Activated naive CD4-positive, alpha-beta T cell treated with anti-CD3 and anti-CD28 coated beads for 36 hours (primary cell): ENCODE measurements at regions not wholly inside any gene's neighbourhood (a gene's known extent, or its start where the extent isn't known, plus 50 kb on each side); places are given as distances from the start of the nearest gene placed in this dataset.
A peak's percentile ranks its signal among the peaks of the same experiment; 100 is the strongest.
"Not testable (repeated sequence)": the region's sequence is repeated elsewhere in the genome, so short reads cannot be mapped to it uniquely, and the experiment has no call there.

ENCODE experiments used
- CTCF ChIA-PET: fragments of 350-600 bp; sonication (Branson Sonifier 250); formaldehyde crosslinking; loops from one replicate; lab custom pipeline; 2021; ENCODE audit warnings: antibody characterized with exemption; lab: Charles Lee
- DNase-seq: peaks from one replicate; pipeline ENCODE4 v3.0.0-alpha.2; 2020
- H3K27ac Mint-ChIP-seq: one replicate; pipeline ENCODE4 v1.8.0; 2021; ENCODE audit warnings: mild to moderate bottlenecking, mixed read lengths
- H3K27me3 Mint-ChIP-seq: one replicate; pipeline ENCODE4 v1.8.0; 2021; ENCODE audit warnings: low read depth, mixed read lengths
- H3K36me3 Mint-ChIP-seq: one replicate; pipeline ENCODE4 v1.8.0; 2021; ENCODE audit warnings: low read depth, mixed read lengths
- H3K4me1 Mint-ChIP-seq: one replicate; pipeline ENCODE4 v1.8.0; 2021; ENCODE audit warnings: low read depth, mixed read lengths
- H3K4me3 Mint-ChIP-seq: one replicate; pipeline ENCODE4 v1.8.0; 2021; ENCODE audit warnings: mild to moderate bottlenecking, moderate library complexity, mixed read lengths
- H3K9me3 Mint-ChIP-seq: one replicate; pipeline ENCODE4 v1.8.0; 2021; ENCODE audit warnings: mixed read lengths
- intact Hi-C: fragments of 100-400 bp; cut with micrococcal nuclease; formaldehyde crosslinking; loops from one replicate; pipeline ENCODE4 v1.15.1; 2023

DNA sequence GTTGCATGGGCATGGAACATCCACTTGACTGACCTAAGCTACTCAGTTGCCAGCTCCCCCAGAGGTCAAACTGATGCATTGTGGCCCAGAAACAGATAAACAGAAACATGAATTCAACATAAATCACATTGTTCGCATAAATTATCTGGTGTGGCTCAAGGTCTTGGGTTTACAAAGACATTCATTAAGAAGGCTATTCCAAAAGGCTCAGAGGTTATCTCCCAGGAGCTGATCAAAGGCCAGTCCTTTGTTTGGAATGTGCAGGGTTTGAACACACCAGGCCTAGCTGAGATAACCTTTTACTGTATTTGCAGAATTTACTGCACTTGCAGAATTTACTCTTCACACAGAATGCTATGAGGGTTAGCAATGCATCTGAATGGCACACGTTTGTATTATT lies 96.4 kb upstream of the DCD start:
- CTCF ChIA-PET = interaction anchor here (1.0 to 1.8 kb wide), 6 partner anchors 20 to 328 kb away, joined by 3 to 6 read pairs (median 4); no protein-coding TSS in a partner anchor
- Mint-ChIP-seq H3K4me1 (peaks cover 58% of the 10 kb centered on the region), H3K27me3 (no peaks in the 10 kb centered on the region), H3K36me3 (peaks cover 3% of the 10 kb centered on the region), H3K9me3 (peaks cover 6% of the 10 kb centered on the region), H3K27ac (no peak overlapping the region), H3K4me3 (no peak overlapping the region)
- DNase-seq = no peak
- intact Hi-C loops = no loop called here

DNA sequence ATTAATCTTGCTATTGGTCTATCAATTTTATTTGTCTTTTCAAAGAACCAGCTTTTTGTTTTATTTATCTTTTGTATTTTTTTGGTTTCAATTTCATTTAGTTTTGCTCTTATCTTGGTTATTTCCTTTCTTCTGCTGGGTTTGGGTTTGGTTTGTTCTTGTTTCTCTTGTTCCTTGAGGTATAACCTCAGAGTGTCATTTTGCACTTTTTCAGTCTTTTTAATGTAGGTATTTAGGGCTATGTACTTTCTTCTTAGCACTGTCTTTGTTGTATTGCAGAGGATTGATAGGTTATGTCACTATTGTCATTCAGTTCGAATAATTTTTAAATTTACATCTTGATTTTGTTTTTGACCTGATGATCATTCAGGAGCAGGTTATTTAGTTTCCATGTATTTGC lies 92.7 kb upstream of the DCD start:
- CTCF ChIA-PET = interaction anchor here (0.6 to 1.2 kb wide), 2 partner anchors 9 to 122 kb away, joined by 4 to 5 read pairs; no protein-coding TSS in a partner anchor
- Mint-ChIP-seq H3K27ac (peak overlapping the region; percentile 6), H3K4me1 (peaks cover 72% of the 10 kb centered on the region), H3K9me3 (peaks cover 15% of the 10 kb centered on the region), H3K27me3 (no peaks in the 10 kb centered on the region), H3K36me3 (peaks cover 6% of the 10 kb centered on the region), H3K4me3 (no peak overlapping the region)
- DNase-seq = no peak
- intact Hi-C loops = no loop called here

DNA sequence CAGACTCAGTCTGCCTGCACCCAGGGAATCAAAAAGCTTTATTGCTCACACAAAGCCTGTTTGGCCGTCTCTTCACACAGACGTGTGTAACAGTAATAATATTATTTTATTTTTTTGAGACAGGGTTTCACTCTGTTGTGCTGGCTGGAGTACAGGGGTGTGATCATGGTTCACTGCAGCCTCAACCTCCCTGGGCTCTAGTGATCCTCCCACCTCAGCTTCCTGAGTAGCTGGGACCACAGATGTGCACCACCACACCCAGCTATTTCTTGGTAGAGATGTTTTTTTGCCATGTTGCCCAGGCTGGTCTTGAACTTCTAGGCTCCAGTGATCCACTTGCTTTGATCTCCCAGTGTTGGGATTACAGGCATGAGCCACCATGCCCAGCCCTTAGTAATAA lies 88.4 kb upstream of the DCD start:
- intact Hi-C loops = no loop called here
- Mint-ChIP-seq H3K27me3 (no peaks in the 10 kb centered on the region), H3K36me3 (peaks cover 3% of the 10 kb centered on the region), H3K9me3 (peaks cover 13% of the 10 kb centered on the region), H3K4me1 (peaks cover 55% of the 10 kb centered on the region), H3K4me3 (no peak overlapping the region), H3K27ac (no peak overlapping the region)
- no peak for DNase-seq
- CTCF ChIA-PET = interaction anchor here (1.0 to 1.2 kb wide), 5 partner anchors 12 to 336 kb away, joined by 3 to 8 read pairs (median 4); no protein-coding TSS in a partner anchor

DNA sequence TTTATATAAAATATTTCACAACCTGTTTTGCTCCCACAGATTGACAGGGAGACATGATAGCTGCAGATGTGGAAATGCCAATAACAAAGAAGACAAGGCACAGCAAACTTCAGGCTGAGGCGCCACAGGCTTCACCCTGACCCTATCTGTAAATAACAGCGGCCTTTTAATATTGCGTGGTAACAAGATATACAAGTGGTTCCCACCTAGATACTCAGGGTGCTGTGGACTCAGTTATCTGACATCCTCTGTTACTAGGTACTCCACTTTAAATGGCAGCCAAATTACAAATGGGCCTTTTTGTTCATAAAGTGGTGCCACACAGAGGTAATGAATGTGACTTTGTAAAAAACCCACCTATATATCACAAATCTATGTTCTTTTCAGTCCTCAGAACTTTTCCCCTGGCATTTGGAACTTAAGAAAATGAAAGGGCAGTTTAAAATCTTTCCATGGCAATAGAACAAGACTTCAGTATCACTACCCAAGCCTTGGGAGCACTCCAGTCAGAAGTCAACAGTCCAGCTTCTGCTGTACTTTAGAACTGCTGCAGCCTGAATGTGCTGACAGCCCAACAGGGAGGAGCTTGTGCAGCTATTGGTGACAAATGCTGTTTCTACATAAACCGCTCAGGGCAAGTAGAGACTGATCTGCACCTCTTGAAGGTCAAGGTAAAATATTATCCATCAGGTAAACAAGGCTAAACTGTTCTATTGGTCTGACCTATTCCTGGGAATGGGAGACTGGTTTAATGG lies 86.2 kb upstream of the DCD start:
- no peak for DNase-seq
- CTCF ChIA-PET = interaction anchor here (1.2 to 1.7 kb wide), 3 partner anchors 10 to 338 kb away, joined by 4 to 5 read pairs (median 5); no protein-coding TSS in a partner anchor
- Mint-ChIP-seq H3K9me3 (peaks cover 9% of the 10 kb centered on the region), H3K27me3 (no peaks in the 10 kb centered on the region), H3K36me3 (peaks cover 3% of the 10 kb centered on the region), H3K4me3 (no peak overlapping the region), H3K4me1 (peaks cover 40% of the 10 kb centered on the region), H3K27ac (no peak overlapping the region)
- intact Hi-C loops = no loop called here

DNA sequence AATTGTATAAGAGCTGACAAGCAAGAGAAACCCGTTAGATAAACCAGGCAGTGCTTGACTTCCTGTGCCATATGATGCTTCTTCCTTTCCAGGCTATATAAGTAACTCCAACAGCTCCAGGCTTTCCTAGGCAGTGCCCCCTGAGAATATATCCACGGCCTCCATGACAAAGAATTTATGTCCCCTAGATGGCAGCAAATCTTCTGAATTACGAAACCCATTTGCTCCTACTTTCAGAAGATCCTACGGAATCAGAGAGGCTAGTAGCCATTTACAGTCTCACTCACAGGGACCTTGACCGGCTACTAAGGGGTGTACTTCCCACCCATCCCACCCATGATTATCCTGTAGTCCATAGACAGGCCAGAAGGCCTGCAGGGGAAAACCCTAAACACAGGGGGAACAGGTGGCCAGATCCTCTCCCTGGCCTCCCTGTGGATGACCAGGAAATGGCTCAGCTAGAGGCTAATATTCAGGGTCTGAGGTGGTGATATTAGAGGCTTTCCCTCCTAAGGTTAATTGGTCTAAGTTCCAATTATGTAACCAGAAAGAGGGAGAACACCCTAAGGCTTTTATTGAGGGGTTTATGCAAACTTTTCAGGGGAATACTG lies 77.2 kb upstream of the DCD start:
- Mint-ChIP-seq H3K4me1 (peaks cover 29% of the 10 kb centered on the region), H3K9me3 (no peaks in the 10 kb centered on the region), H3K27ac (no peak overlapping the region), H3K4me3 (no peak overlapping the region), H3K36me3 (no peaks in the 10 kb centered on the region), H3K27me3 (no peaks in the 10 kb centered on the region)
- intact Hi-C loops = loop anchor here (1.0 kb wide), 1 partner anchor 233 kb away; no protein-coding TSS in a partner anchor
- CTCF ChIA-PET = interaction anchor here (0.7 to 1.9 kb wide), 19 partner anchors 9 to 347 kb away, joined by 3 to 14 read pairs (median 5); no protein-coding TSS in a partner anchor
- no peak for DNase-seq

DNA sequence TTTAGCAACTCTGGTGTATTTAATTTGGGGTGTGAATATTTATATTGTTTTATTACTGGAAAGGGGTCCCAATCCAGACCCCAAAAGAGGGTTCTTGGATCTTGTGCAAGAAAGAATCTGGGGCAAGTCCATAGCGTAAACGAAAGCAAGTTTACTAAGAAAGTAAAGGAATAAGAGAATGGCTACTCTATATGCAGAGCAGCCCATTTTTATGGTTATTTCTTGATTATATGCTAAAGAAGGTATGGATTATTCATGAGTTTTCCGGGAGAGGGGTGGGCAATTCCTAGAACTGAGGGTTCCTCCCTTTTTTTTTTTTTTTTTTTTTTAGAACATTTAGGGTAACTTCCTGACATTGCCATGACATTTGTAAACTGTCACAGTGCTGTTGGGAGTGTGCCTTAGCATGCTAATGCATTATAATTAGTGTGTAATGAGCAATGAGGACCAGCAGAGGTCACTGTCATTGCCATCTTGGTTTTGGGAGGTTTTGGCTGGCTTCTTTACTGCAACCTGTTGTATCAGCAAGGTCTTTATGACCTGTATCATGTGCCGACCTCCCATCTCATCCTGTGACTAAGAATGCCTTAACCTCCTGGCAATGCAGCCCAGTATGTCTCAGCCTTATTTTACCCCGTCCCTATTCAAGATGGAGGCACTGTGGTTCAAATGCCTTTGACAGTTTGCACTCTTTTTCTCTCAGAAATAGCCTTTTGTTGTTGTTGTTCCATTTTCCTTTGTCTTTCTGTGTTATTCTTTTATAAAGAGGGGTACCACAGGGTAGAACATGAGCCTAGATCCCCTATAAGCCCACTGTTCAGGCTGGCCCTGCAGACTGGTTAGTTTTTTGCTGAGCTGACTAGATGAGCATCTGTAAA lies 75.5 kb upstream of the DCD start:
- peak; percentile 46 for DNase-seq
- no peaks in the 10 kb centered on the region for H3K36me3 Mint-ChIP-seq
- no peaks in the 10 kb centered on the region for H3K9me3 Mint-ChIP-seq
- peaks cover 19% of the 10 kb centered on the region for H3K4me1 Mint-ChIP-seq
- intact Hi-C loops = loop anchor here (1.0 kb wide), 2 partner anchors 270 to 350 kb away; no protein-coding TSS in a partner anchor
- no peaks in the 10 kb centered on the region for H3K27me3 Mint-ChIP-seq
- no peak overlapping the region for H3K4me3 Mint-ChIP-seq
- CTCF ChIA-PET = interaction anchor here (0.6 to 1.9 kb wide), 23 partner anchors 8 to 982 kb away, joined by 3 to 14 read pairs (median 5); no protein-coding TSS in a partner anchor
- H3K27ac Mint-ChIP-seq = no peak overlapping the region

DNA sequence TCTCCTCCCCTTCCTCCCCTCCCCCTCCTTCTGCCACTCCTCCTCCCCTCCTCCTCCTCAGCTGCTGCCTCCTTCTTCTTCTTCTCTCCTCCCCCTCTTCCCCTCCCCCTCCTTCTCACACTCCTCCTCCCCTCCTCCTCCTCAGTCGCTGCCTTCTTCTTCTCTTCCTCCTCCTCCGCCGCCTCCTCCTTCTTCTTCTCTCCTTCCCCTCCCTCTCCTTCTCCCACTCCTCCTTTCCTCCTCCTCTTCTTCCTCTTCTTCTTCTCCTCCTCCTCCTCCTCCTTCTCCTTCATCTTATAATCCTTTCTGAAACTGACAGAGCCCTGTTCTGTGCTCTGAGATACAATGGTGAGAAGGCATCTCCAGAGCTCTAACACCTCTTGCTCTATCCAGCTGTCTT lies 73.1 kb upstream of the DCD start:
- intact Hi-C loops = no loop called here
- no peak overlapping the region for H3K27ac Mint-ChIP-seq
- CTCF ChIA-PET = interaction anchor here (0.7 to 2.0 kb wide), 5 partner anchors 20 to 350 kb away, joined by 3 to 7 read pairs (median 6); no protein-coding TSS in a partner anchor
- H3K27me3 Mint-ChIP-seq = no peaks in the 10 kb centered on the region
- no peak overlapping the region for H3K4me3 Mint-ChIP-seq
- no peaks in the 10 kb centered on the region for H3K36me3 Mint-ChIP-seq
- H3K4me1 Mint-ChIP-seq = peaks cover 6% of the 10 kb centered on the region
- no peaks in the 10 kb centered on the region for H3K9me3 Mint-ChIP-seq
- no peak for DNase-seq

DNA sequence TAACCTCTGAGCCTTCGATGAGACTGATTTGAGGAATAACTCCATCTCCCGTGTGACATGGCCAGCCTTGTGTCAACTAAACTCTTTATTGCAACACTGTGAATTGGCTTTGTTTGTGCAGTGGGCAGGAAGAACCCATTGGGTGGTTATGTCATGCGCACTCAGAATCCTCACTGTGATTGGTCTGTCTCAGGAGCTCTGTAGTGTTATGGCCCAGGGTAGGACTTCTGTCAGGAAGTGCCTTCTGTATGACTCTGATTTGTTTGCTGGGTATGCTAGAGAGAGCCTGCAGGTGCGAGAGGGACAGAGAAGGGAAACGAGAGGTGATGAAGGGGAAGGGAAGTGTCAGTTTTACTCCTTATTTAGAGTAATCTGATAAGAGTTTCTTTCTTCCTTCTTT lies 71.5 kb upstream of the DCD start:
- intact Hi-C loops = no loop called here
- Mint-ChIP-seq H3K9me3 (no peaks in the 10 kb centered on the region), H3K4me3 (no peak overlapping the region), H3K4me1 (peaks cover under 1% of the 10 kb centered on the region), H3K27ac (no peak overlapping the region), H3K36me3 (no peaks in the 10 kb centered on the region), H3K27me3 (no peaks in the 10 kb centered on the region)
- DNase-seq = no peak
- CTCF ChIA-PET = interaction anchor here (0.9 to 1.0 kb wide), 2 partner anchors 18 to 29 kb away, joined by 3 to 4 read pairs; no protein-coding TSS in a partner anchor

DNA sequence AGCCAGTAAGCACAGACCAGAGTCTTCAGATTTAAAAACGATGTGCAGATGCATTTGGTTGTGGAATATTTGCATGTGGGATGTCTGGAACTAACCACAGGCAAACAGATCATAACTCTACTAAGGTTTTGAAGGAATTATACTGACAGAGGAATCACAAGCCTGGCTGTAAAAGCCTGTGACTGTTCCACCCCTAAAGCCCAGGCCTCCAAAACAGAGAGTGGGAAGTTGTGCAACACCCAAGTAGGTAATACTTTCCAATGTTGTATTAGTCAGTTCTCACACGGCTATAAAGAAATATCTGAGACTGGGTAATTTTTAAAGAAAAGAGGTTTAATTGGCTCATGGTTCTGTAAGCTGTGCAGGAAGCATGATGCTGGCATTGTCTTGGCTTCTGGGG lies 68.1 kb upstream of the DCD start:
- Mint-ChIP-seq H3K4me1 (no peaks in the 10 kb centered on the region), H3K36me3 (no peaks in the 10 kb centered on the region), H3K9me3 (no peaks in the 10 kb centered on the region), H3K27me3 (no peaks in the 10 kb centered on the region), H3K4me3 (no peak overlapping the region), H3K27ac (no peak overlapping the region)
- no peak for DNase-seq
- intact Hi-C loops = no loop called here
- CTCF ChIA-PET = interaction anchor here (0.7 kb wide), 1 partner anchor 340 kb away, joined by 3 read pairs; no protein-coding TSS in a partner anchor

DNA sequence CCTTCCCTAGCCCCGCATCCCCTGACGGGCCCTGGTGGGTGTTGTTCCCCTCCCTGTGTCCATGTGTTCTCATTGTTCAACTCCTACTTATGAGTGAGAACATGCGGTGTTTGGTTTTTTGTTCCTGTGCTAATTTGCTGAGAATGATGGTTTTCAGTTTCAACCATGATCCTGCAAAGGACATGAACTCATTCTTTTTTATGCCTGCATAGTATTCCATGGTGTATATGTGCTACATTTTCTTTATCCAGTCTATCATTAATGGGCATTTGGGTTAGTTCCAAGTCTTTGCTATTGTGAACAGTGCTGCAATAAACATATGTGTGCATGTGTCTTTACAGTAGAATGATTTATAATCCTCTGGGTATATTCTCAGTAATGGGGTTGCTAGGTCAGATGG lies 65.7 kb upstream of the DCD start:
- DNase-seq, H3K9me3 Mint-ChIP-seq, H3K27ac Mint-ChIP-seq, intact Hi-C loops, H3K4me1 Mint-ChIP-seq, H3K27me3 Mint-ChIP-seq, H3K4me3 Mint-ChIP-seq, H3K36me3 Mint-ChIP-seq: not testable (repeated sequence)
- CTCF ChIA-PET = interaction anchor here (0.5 to 0.8 kb wide), 2 partner anchors 219 to 355 kb away, joined by 3 read pairs; no protein-coding TSS in a partner anchor

DNA sequence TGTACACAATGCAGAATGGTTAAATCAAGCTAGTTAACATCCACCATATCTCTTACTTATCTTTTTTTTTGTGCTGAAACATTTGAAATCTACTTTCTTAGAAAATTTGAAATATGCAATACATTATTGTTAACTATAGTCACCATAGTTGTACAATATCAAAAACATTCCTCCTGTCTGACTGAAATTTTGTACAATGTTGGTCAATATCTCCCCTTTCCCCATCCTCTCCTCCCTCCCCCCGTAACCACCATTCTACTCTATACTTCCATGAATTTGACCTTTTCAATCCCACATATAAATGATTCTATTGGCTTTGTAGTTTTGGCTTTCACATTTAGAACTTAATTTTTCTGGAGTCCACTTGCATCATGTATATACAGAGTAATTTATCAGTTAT lies 63.5 kb upstream of the DCD start:
- CTCF ChIA-PET = interaction anchor here (0.8 to 1.4 kb wide), 2 partner anchors 9 to 360 kb away, joined by 3 to 5 read pairs; no protein-coding TSS in a partner anchor
- no peak for DNase-seq
- intact Hi-C loops = no loop called here
- Mint-ChIP-seq H3K36me3 (no peaks in the 10 kb centered on the region), H3K4me1 (no peaks in the 10 kb centered on the region), H3K27ac (no peak overlapping the region), H3K4me3 (no peak overlapping the region), H3K9me3 (no peaks in the 10 kb centered on the region), H3K27me3 (no peaks in the 10 kb centered on the region)
